ENCODE measurements at regions not wholly inside any gene's neighbourhood (a gene's known extent, or its start where the extent isn't known, plus 50 kb on each side); places are given as distances from the start of the nearest gene placed in this dataset.

GRCh38 chr3:188041895-188042294, 112.1 kb upstream of the LPP start:
- TF ChIP-seq CTCF (IDR thresholded peaks at IDR 0.05) (no peak), POLR2A (IDR thresholded peaks at IDR 0.05) (no peak)
